Activated CD8-positive, alpha-beta T cell treated with anti-CD3 and anti-CD28 coated beads, Interleukin-2, amount 10 ng/mL, durations not matched to agents 7 days and 5 days (primary cell): ENCODE measurements at regions not wholly inside any gene's neighbourhood (a gene's known extent, or its start where the extent isn't known, plus 50 kb on each side); places are given as distances from the start of the nearest gene placed in this dataset.

ENCODE experiments used
- ATAC-seq: fragments of 150-1000 bp; cut with Tn5 transposase; one replicate; pipeline ENCODE4 v1.10.0; 2021; ENCODE audit warnings: moderate library complexity
- CTCF ChIA-PET: fragments of 350-600 bp; sonication (Branson Sonifier 250); formaldehyde crosslinking; loops from one replicate; lab custom pipeline; 2021; ENCODE audit warnings: antibody characterized with exemption; lab: Charles Lee
- POLR2A ChIA-PET: fragments of 350-600 bp; sonication (Branson Sonifier 250); formaldehyde crosslinking; loops from one replicate; lab custom pipeline; 2021; ENCODE audit warnings: antibody characterized with exemption; lab: Charles Lee
- DNase-seq: peaks from one replicate; pipeline ENCODE4 v3.0.0-alpha.2; 2020
- H3K27ac Mint-ChIP-seq: one replicate; pipeline ENCODE4 v1.8.0; 2021; ENCODE audit warnings: mild to moderate bottlenecking, mixed read lengths
- H3K27me3 Mint-ChIP-seq: one replicate; pipeline ENCODE4 v1.8.0; 2021; ENCODE audit warnings: low read depth, mixed read lengths
- H3K36me3 Mint-ChIP-seq: one replicate; pipeline ENCODE4 v1.8.0; 2021; ENCODE audit warnings: low read depth, mixed read lengths
- H3K4me1 Mint-ChIP-seq: one replicate; pipeline ENCODE4 v1.8.0; 2021; ENCODE audit warnings: low read depth, mixed read lengths
- H3K4me3 Mint-ChIP-seq: one replicate; pipeline ENCODE4 v1.8.0; 2021; ENCODE audit warnings: mild to moderate bottlenecking, mixed read lengths
- H3K9me3 Mint-ChIP-seq: one replicate; pipeline ENCODE4 v1.8.0; 2022; ENCODE audit warnings: mixed read lengths; ENCODE audit not compliant: insufficient read depth

DNA sequence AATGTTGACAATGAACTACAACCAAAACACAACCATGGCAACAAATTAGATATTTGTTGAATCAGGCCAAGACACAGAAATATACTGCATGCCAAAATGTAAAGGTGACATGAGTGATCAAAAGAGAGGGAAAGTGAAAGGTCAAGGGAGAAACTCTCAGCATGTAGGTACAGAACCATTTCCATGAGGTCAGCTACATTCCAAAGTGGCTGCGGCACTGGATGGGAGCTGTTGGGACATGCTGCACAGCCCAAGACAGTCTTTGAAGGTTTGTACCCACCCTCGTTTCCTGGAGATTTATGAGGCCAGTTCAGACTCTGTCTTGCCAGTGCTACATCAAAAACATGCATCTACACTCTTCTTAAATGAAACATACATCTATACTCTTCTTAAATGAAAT lies 579.9 kb downstream of the BMP2 start:
- Mint-ChIP-seq H3K9me3 (no peaks in the 10 kb centered on the region), H3K27me3 (no peaks in the 10 kb centered on the region), H3K27ac (no peak overlapping the region), H3K4me1 (no peaks in the 10 kb centered on the region), H3K4me3 (no peak overlapping the region), H3K36me3 (no peaks in the 10 kb centered on the region)
- ChIA-PET POLR2A (no interaction called here), CTCF (no interaction called here)
- ATAC-seq = no peak
- DNase-seq = no peak

DNA sequence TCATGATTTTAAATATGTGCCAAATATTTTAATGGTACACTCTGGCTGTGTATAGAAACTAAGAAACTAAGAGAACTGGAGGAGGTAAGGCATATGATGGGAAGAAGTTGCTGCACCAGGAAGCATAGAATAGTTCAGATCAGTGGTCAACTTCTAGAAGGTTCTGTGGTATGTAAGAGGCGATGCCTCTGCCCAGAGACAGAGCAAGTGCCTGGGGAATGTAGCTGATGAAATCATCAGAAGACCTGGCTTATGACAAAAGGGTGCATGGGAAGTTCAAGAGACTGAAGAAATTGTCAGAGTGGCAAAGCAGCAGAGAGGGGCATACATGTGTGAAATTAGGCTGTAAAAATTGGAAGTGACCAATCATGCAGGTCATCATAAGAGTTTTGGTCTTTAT lies 580.8 kb downstream of the BMP2 start:
- Mint-ChIP-seq H3K27me3 (no peaks in the 10 kb centered on the region), H3K9me3 (no peaks in the 10 kb centered on the region), H3K36me3 (no peaks in the 10 kb centered on the region), H3K4me1 (no peaks in the 10 kb centered on the region), H3K27ac (no peak overlapping the region), H3K4me3 (no peak overlapping the region)
- ChIA-PET CTCF (no interaction called here), POLR2A (no interaction called here)
- ATAC-seq = no peak
- no peak for DNase-seq

- Mint-ChIP-seq H3K9me3 (no peaks in the 10 kb centered on the region), H3K27me3 (no peaks in the 10 kb centered on the region), H3K4me1 (no peaks in the 10 kb centered on the region), H3K4me3 (no peak overlapping the region), H3K27ac (no peak overlapping the region), H3K36me3 (no peaks in the 10 kb centered on the region)
- ChIA-PET POLR2A (no interaction called here), CTCF (interaction anchor here (0.7 kb wide), 1 partner anchor 417 kb away, joined by 3 read pairs; no protein-coding TSS in a partner anchor)
- ATAC-seq (no peak), DNase-seq (no peak)
Measured at GRCh38 chr20:7352165-7352564, 584.7 kb downstream of the BMP2 start.

DNA sequence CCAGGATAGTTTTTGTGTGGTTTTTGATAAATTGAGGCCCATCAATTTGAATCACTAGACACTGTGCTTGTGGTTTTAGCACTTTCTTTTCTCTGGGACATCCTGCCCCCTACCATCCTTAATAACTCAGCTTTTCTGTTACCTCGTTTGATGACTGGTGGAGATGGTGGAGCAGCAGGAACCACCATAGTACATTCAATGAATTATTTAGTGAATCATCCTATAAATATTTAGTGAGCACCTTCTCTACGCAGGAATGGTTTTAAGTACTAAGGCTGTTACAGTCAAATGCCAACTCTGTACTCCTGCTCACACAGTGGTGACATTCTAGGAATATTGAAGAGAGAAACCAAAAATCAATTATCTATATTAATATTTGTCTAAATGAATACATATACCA lies 585.2 kb downstream of the HAO1 start:
- POLR2A ChIA-PET = no interaction called here
- DNase-seq (no peak), ATAC-seq (no peak)
- H3K27ac Mint-ChIP-seq = no peak overlapping the region
- no peaks in the 10 kb centered on the region for H3K27me3 Mint-ChIP-seq
- CTCF ChIA-PET = no interaction called here
- H3K4me3 Mint-ChIP-seq = no peak overlapping the region
- H3K36me3 Mint-ChIP-seq = no peaks in the 10 kb centered on the region
- H3K9me3 Mint-ChIP-seq = peaks cover 8% of the 10 kb centered on the region
- H3K4me1 Mint-ChIP-seq = no peaks in the 10 kb centered on the region

DNA sequence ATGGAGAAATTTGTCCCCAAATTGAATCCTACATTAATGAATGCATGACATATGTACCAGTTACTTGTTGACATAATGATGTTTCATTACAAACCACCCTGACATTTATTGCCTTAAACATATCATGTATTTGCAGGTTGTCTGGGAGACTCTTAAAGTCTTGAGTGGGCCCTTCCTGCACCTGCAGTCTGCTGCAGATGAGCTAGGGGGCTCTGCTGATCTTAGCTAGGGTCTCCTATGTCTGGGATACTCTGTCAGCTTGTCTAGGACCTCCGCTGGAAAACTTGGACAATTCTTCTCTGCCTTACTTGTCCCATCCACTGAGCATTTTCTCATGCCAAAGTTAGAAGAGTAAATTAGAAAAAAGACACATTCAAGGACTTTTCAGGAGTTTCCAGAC lies 581.6 kb downstream of the HAO1 start:
- Mint-ChIP-seq H3K4me3 (no peak overlapping the region), H3K27me3 (no peaks in the 10 kb centered on the region), H3K9me3 (peaks cover 8% of the 10 kb centered on the region), H3K4me1 (no peaks in the 10 kb centered on the region), H3K36me3 (no peaks in the 10 kb centered on the region), H3K27ac (no peak overlapping the region)
- ChIA-PET POLR2A (no interaction called here), CTCF (no interaction called here)
- DNase-seq = no peak
- no peak for ATAC-seq

DNA sequence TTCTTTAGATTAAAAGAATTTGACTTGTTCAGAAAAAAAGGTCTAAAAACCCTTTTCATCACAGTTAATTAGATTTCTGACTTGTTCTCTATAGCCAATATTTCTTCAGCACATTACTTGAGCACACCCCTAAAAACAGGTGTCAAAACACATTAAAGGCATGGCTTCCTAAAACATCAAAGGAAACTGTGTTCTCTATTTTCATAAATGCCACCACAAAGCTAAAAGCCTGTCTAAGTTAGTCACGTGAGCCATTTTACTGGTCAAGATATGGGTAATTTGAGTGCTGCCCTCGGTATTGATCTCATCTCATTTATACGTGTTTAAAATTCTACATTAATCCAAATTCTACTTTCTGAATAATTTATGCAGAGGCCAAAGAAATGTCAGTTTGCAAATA lies 580.5 kb downstream of the HAO1 start:
- Mint-ChIP-seq H3K36me3 (no peaks in the 10 kb centered on the region), H3K9me3 (peaks cover 8% of the 10 kb centered on the region), H3K27ac (no peak overlapping the region), H3K4me1 (no peaks in the 10 kb centered on the region), H3K4me3 (no peak overlapping the region), H3K27me3 (no peaks in the 10 kb centered on the region)
- no peak for DNase-seq
- POLR2A ChIA-PET = no interaction called here
- ATAC-seq = no peak
- CTCF ChIA-PET = no interaction called here

DNA sequence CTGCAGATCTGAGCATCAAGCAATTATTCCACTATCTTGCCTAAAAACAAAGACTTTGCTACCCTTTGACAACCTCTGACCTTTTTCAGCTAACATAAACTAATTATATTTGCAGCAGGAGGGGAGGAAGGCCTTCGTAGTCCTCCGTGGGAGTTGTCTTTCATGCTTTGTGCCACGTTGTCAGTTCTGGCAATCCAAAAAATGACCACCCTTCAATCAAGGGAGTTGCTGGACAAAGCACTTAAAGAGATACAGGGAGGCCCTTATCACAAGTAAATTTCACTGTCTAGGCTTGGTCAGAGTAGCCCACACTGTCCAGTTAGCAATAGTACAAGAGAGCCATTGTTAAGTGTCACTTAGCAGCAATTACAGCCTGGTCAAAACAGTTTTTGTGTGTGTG lies 578.9 kb downstream of the HAO1 start:
- no peak for DNase-seq
- ATAC-seq = no peak
- H3K4me3 Mint-ChIP-seq = no peak overlapping the region
- no peaks in the 10 kb centered on the region for H3K36me3 Mint-ChIP-seq
- H3K9me3 Mint-ChIP-seq = peaks cover 8% of the 10 kb centered on the region
- ChIA-PET CTCF (interaction anchor here (0.6 kb wide), 1 partner anchor 1730 kb away, joined by 3 read pairs; no protein-coding TSS in a partner anchor), POLR2A (no interaction called here)
- no peak overlapping the region for H3K27ac Mint-ChIP-seq
- H3K4me1 Mint-ChIP-seq = no peaks in the 10 kb centered on the region
- no peaks in the 10 kb centered on the region for H3K27me3 Mint-ChIP-seq

DNA sequence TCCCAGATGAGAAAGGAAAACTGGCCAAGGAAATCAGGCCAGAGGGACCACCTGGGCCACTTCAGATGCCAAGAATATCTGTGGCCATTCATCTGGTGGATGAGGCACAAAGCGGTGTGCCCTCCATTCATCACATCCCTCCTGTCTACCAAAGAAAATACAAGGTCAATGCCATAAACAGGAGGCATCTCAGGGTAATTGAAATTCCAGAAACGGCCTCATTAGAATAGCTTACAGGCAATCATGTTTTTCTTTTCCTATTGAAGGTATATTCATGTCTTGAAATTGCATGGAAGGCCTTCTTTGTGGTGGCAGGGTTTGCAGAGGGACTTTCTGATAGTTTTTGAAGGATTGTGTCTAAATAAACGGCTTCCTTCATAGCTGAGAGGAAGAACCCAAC lies 578.3 kb downstream of the HAO1 start:
- no peak overlapping the region for H3K27ac Mint-ChIP-seq
- no peaks in the 10 kb centered on the region for H3K27me3 Mint-ChIP-seq
- H3K36me3 Mint-ChIP-seq = no peaks in the 10 kb centered on the region
- ChIA-PET POLR2A (no interaction called here), CTCF (no interaction called here)
- DNase-seq = no peak
- no peaks in the 10 kb centered on the region for H3K4me1 Mint-ChIP-seq
- no peak for ATAC-seq
- peaks cover 8% of the 10 kb centered on the region for H3K9me3 Mint-ChIP-seq
- no peak overlapping the region for H3K4me3 Mint-ChIP-seq

- POLR2A ChIA-PET = no interaction called here
- H3K27ac Mint-ChIP-seq = no peak overlapping the region
- CTCF ChIA-PET = no interaction called here
- no peak overlapping the region for H3K4me3 Mint-ChIP-seq
- no peaks in the 10 kb centered on the region for H3K36me3 Mint-ChIP-seq
- ATAC-seq (no peak), DNase-seq (no peak)
- H3K27me3 Mint-ChIP-seq = no peaks in the 10 kb centered on the region
- H3K9me3 Mint-ChIP-seq = peaks cover 8% of the 10 kb centered on the region
- H3K4me1 Mint-ChIP-seq = no peaks in the 10 kb centered on the region
Measured at GRCh38 chr20:7362601-7363000, 577.7 kb downstream of the HAO1 start.

DNA sequence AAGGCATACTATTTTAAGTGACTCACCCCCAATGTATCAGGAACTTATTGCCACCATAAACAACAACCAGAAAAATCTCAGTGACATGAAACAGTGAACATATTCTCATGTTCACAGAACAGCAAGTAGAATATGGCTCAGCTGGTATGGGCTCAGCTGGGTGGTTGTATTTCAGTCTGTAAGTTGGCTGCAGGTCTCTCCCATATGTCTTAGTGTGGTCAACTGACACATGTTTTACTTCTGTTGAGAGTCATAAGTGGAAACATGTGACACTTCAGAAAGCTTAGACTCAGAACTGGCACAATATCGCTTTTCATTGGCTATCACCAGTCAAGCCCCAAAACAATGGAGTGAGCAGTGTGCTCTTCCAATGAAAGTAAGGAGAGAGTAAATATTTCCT lies 574.1 kb downstream of the HAO1 start:
- ChIA-PET POLR2A (no interaction called here), CTCF (no interaction called here)
- no peak for ATAC-seq
- no peak for DNase-seq
- Mint-ChIP-seq H3K27ac (no peak overlapping the region), H3K27me3 (no peaks in the 10 kb centered on the region), H3K36me3 (no peaks in the 10 kb centered on the region), H3K4me3 (no peak overlapping the region), H3K9me3 (no peaks in the 10 kb centered on the region), H3K4me1 (no peaks in the 10 kb centered on the region)

- H3K4me3 Mint-ChIP-seq = no peak overlapping the region
- no peak for ATAC-seq
- ChIA-PET POLR2A (no interaction called here), CTCF (no interaction called here)
- no peaks in the 10 kb centered on the region for H3K9me3 Mint-ChIP-seq
- DNase-seq = no peak
- H3K27ac Mint-ChIP-seq = no peak overlapping the region
- no peaks in the 10 kb centered on the region for H3K4me1 Mint-ChIP-seq
- no peaks in the 10 kb centered on the region for H3K36me3 Mint-ChIP-seq
- H3K27me3 Mint-ChIP-seq = no peaks in the 10 kb centered on the region
Measured at GRCh38 chr20:7371518-7372163, 568.6 kb downstream of the HAO1 start.

GRCh38 chr20:7375905-7376304 lies 564.4 kb downstream of the HAO1 start:
- ChIA-PET POLR2A (no interaction called here), CTCF (no interaction called here)
- no peak overlapping the region for H3K4me3 Mint-ChIP-seq
- DNase-seq (no peak), ATAC-seq (no peak)
- H3K27me3 Mint-ChIP-seq = no peaks in the 10 kb centered on the region
- H3K9me3 Mint-ChIP-seq = no peaks in the 10 kb centered on the region
- H3K4me1 Mint-ChIP-seq = no peaks in the 10 kb centered on the region
- no peaks in the 10 kb centered on the region for H3K36me3 Mint-ChIP-seq
- H3K27ac Mint-ChIP-seq = no peak overlapping the region
